ENCODE measurements at regions not wholly inside any gene's neighbourhood (a gene's known extent, or its start where the extent isn't known, plus 50 kb on each side); places are given as distances from the start of the nearest gene placed in this dataset.
"Not testable (repeated sequence)": the region's sequence is repeated elsewhere in the genome, so short reads cannot be mapped to it uniquely, and the experiment has no call there.

DNA sequence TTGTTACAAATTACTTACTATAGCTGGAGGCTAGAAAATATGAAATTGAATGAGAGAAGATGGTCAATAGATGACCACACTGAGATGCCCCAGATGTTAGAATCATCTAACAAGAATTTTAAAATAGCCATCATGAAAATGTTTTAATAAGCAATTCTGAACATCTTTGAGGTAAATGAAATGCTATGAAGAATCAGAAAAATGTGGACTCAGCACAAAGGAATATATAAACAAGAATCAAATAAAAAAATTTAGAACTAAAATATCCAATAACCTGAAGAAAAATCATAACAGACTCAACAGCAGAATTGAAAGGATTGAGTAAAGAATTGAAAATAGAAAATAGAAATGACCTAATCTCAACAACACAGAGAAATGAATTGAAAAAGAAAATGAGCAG is 248.5 kb downstream of the PRDM9 start:
- DNase-seq (ENCODE audit: insufficient read length, low spot score) (no peak), FAIRE-seq (no peak)
- TF ChIP-seq, protein P1, sequence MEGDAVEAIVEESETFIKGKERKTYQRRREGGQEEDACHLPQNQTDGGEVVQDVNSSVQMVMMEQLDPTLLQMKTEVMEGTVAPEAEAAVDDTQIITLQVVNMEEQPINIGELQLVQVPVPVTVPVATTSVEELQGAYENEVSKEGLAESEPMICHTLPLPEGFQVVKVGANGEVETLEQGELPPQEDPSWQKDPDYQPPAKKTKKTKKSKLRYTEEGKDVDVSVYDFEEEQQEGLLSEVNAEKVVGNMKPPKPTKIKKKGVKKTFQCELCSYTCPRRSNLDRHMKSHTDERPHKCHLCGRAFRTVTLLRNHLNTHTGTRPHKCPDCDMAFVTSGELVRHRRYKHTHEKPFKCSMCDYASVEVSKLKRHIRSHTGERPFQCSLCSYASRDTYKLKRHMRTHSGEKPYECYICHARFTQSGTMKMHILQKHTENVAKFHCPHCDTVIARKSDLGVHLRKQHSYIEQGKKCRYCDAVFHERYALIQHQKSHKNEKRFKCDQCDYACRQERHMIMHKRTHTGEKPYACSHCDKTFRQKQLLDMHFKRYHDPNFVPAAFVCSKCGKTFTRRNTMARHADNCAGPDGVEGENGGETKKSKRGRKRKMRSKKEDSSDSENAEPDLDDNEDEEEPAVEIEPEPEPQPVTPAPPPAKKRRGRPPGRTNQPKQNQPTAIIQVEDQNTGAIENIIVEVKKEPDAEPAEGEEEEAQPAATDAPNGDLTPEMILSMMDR (IDR thresholded peaks at IDR 0.05; ENCODE audit: insufficient read depth, missing control alignments) = no peak

DNA sequence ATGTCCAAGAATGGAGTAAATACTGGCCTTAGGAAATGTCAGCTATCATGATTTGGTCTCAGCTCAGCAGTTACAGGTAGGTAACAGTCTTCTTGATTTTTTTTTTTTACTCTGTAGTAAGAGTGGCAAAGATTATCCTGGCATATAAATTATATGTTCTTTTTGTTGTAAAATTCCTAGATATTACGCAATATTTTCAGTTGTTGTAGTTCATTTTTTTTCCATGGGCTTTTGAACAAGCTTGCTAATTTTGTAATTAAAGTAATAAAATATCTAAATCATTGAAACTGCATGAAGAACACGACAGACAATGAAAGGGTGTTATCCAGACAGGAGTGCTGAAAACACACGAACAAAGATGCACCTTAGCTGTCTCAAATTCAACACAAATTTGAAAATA is 249.4 kb downstream of the PRDM9 start:
- TF ChIP-seq, protein P1 (IDR thresholded peaks at IDR 0.05; ENCODE audit: insufficient read depth, missing control alignments) = no peak
- FAIRE-seq (no peak), DNase-seq (ENCODE audit: insufficient read length, low spot score) (no peak)

DNA sequence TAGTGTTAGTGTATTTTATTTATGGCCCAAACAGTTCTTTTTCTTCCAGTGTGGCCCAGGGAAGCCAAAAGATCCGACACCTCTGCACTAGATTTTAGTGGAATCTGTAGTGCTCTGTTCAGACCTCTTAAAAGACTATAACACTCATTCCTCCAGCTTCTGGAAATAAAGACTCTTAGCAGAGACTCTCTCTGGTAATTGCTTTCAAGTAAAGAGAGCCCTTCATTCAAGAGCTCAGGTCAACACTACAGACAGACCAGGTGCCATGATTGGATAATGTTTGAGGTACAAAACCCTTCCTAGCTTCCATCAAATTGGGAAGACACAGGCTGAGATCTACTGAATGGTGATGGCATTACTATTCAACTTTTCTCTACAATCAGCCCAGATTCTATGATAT is 255.8 kb downstream of the PRDM9 start:
- DNase-seq (ENCODE audit: insufficient read length, low spot score) = no peak
- no peak for FAIRE-seq
- TF ChIP-seq, protein P1 (IDR thresholded peaks at IDR 0.05; ENCODE audit: insufficient read depth, missing control alignments) = no peak

DNA sequence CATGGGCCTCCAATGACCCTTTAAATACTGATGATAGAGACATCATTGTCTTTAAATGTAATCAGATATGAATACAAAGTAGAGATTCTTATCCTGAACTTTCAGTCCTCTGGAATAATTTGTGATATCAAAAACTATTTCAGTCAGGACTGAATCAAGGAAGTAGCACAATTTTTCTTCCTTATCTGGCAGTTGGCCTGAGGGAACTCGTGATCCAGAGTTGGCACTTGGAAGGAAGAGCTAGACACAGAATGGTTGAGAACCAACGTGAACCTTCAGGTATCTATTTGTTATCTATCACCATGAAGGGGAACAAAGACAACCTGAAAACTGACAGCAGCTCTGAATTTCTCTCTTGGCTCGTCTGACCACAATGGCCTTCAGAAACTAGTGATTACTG is 269.3 kb downstream of the PRDM9 start:
- no peak for FAIRE-seq

DNA sequence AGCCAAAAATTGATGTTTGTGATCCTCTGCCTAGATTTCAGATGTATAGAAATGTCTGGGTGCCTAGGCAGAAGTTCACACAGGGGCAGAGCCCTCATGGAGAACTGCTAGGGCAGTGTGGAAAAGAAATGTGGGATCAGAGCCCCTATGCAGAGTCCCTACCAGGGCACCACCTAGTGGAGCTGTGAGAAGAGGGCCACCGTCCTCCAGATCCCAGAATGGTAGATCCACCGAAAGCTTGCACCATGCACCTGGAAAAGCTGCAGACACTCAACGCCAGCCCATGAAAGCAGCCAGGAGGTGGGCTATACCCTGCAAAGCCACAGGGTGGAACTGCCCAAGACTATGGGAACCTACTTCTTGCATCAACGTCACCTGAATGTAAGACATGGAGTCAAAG is 292.9 kb downstream of the PRDM9 start:
- FAIRE-seq; DNase-seq (ENCODE audit: insufficient read length, low spot score): not testable (repeated sequence)
- TF ChIP-seq, protein P1 (IDR thresholded peaks at IDR 0.05; ENCODE audit: insufficient read depth, missing control alignments) = peak; percentile 2

More for the DNA sequence above, 269.3 kb downstream of the PRDM9 start:
- DNase-seq (ENCODE audit: insufficient read length, low spot score) = no peak
- TF ChIP-seq, protein P1 (IDR thresholded peaks at IDR 0.05; ENCODE audit: insufficient read depth, missing control alignments) = no peak

DNA sequence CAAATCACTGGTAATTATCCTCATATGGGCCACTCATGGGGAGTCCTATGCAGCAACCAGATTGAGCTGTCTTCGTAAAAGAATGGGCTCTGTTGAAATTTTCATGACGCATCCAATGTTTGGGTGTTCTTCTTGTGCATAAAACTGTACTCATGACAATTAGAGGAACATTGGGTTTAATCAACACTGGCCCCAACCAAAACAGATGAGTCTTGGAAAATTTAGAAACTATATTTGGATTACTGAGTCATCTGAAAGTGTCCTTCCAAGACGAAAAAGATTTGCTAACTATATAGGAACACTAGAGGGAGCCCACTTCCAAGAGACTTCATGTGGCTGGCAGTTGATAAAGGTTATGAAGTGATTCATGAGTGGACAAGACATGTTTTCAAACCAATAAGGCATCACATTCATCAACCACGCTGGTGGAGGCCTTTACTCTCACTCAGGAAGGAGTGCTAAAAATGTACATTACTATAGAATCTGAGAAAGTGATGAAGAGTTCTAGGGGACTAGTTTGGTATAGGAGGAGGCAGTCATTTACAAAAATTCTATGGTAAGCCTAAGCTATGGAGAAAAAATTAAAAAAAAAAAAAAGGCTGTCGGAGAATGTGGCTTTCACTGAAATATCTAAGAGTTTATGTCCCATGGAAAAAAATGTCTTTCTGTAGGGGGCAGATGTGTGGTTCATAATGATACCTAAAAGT is 313.5 kb downstream of the PRDM9 start:
- FAIRE-seq = peak; percentile 11
- TF ChIP-seq, protein P1 (IDR thresholded peaks at IDR 0.05; ENCODE audit: insufficient read depth, missing control alignments) = peak; percentile 51
- DNase-seq (ENCODE audit: insufficient read length, low spot score) = no peak

DNA sequence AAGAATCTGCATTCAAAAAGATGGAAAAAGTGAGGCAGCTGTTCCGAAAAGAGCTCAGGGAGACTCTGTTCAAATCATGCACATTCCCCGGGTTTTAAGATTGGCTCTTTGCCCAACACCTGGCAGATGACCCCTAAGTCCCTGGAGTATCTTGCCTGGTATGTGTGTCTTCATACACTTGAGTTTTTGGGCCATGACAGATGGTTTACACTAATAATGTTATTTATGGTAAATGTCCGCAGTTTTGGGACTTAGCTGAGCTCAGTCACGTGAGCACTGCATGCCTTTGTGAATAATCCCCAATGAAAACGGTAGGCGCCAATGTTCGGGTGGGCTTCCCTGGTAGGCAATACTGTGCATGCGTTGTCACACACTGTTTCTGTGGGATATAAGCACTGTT is 316.1 kb downstream of the PRDM9 start:
- FAIRE-seq (no peak), DNase-seq (ENCODE audit: insufficient read length, low spot score) (no peak)
- TF ChIP-seq, protein P1 (IDR thresholded peaks at IDR 0.05; ENCODE audit: insufficient read depth, missing control alignments) = no peak

Measured in D721Med (cell line).